DMS79 (cell line): ENCODE measurements at regions not wholly inside any gene's neighbourhood (a gene's known extent, or its start where the extent isn't known, plus 50 kb on each side); places are given as distances from the start of the nearest gene placed in this dataset.

Experiments used
- DNase-seq: peaks from one replicate; lab custom pipeline; 2025; lab: John Stamatoyannopoulos, UW

GRCh38 chr4:99712530-99712929 is 54.9 kb upstream of the C4orf54 start:
- DNase-seq, result no peak

- no peak for DNase-seq
Measured at GRCh38 chr4:99712099-99712498, 54.5 kb upstream of the C4orf54 start.

GRCh38 chr4:99711657-99712056 is 54.0 kb upstream of the C4orf54 start:
- DNase-seq, result no peak

GRCh38 chr4:99710681-99711345 is 53.2 kb upstream of the C4orf54 start:
- DNase-seq, result no peak

- no peak for DNase-seq
Measured at GRCh38 chr4:99710020-99710419, 52.4 kb upstream of the C4orf54 start.

GRCh38 chr4:99708551-99708950 is 50.9 kb upstream of the C4orf54 start:
- no peak for DNase-seq
